GM23338 (cell line): ENCODE measurements at regions not wholly inside any gene's neighbourhood (a gene's known extent, or its start where the extent isn't known, plus 50 kb on each side); places are given as distances from the start of the nearest gene placed in this dataset.

Source experiments
- ATAC-seq: fragments of 200-7000 bp; cut with Tn5 transposase; 3 replicates; pipeline ENCODE4 v1.9.1; 2020
- DNase-seq: peaks from one replicate; pipeline ENCODE4 v3.0.0-alpha.2; 2015; ENCODE audit warnings: low spot score
- H2AFZ ChIP-seq: fragments of 200-600 bp; sonication (generic); 2 replicates; pipeline ENCODE4 v1.8.0; 2016; ENCODE audit warnings: antibody characterized with exemption, mild to moderate bottlenecking, moderate library complexity
- H3F3A ChIP-seq: fragments of 200-600 bp; sonication (generic); replicated peaks from 2 replicates; pipeline ENCODE4 v1.8.0; 2017; ENCODE audit warnings: antibody characterized with exemption, mixed run types, low read depth
- H3K27ac ChIP-seq: fragments of 200-600 bp; sonication (generic); 2 replicates; pipeline ENCODE4 v1.6.1; 2016; ENCODE audit warnings: low read depth
- H3K27me3 ChIP-seq: fragments of 200-600 bp; sonication (generic); 2 replicates; pipeline ENCODE4 v1.8.0; 2016; ENCODE audit warnings: mild to moderate bottlenecking, mixed run types, moderate library complexity; ENCODE audit not compliant: insufficient read depth
- H3K36me3 ChIP-seq: fragments of 200-600 bp; sonication (generic); 2 replicates; pipeline ENCODE4 v1.8.0; 2016; ENCODE audit warnings: mild to moderate bottlenecking; ENCODE audit not compliant: insufficient read depth
- H3K4me1 ChIP-seq: fragments of 200-600 bp; sonication (generic); 2 replicates; pipeline ENCODE4 v1.8.0; 2016; ENCODE audit warnings: mild to moderate bottlenecking, moderate library complexity; ENCODE audit not compliant: insufficient read depth
- H3K4me2 ChIP-seq: fragments of 200-600 bp; sonication (generic); 2 replicates; pipeline ENCODE4 v1.7.1; 2017; ENCODE audit warnings: mixed run types
- H3K4me3 ChIP-seq: fragments of 200-600 bp; sonication (generic); 2 replicates; pipeline ENCODE4 v1.6.1; 2016; ENCODE audit warnings: mixed run types
- H3K79me2 ChIP-seq: fragments of 200-600 bp; sonication (generic); replicated peaks from 2 replicates; pipeline ENCODE4 v1.8.0; 2017; ENCODE audit warnings: mild to moderate bottlenecking; ENCODE audit not compliant: insufficient read depth
- H3K9me2 ChIP-seq: fragments of 200-600 bp; sonication (generic); 2 replicates; pipeline ENCODE4 v1.8.0; 2017; ENCODE audit not compliant: insufficient read depth
- H4K20me1 ChIP-seq: fragments of 200-600 bp; sonication (generic); replicated peaks from 2 replicates; pipeline ENCODE4 v1.8.0; 2017; ENCODE audit warnings: mild to moderate bottlenecking; ENCODE audit not compliant: insufficient read depth
- H3K27ac Mint-ChIP-seq: 2 replicates; pipeline ENCODE4 v1.8.0; 2020; ENCODE audit warnings: inconsistent platforms, mild to moderate bottlenecking, moderate library complexity, mixed read lengths
- H3K27me3 Mint-ChIP-seq: 3 replicates; pipeline ENCODE4 v1.8.0; 2022; ENCODE audit warnings: low read depth, mild to moderate bottlenecking, moderate library complexity, mixed read lengths, inconsistent platforms; ENCODE audit not compliant: insufficient read depth, poor library complexity
- H3K36me3 Mint-ChIP-seq: 3 replicates; pipeline ENCODE4 v1.8.0; 2021; ENCODE audit warnings: low read depth, mild to moderate bottlenecking, inconsistent platforms, moderate library complexity, mixed read lengths
- H3K4me1 Mint-ChIP-seq: 3 replicates; pipeline ENCODE4 v1.8.0; 2020; ENCODE audit warnings: mild to moderate bottlenecking, inconsistent platforms, mixed read lengths
- H3K4me3 Mint-ChIP-seq: 3 replicates; pipeline ENCODE4 v1.8.0; 2021; ENCODE audit warnings: moderate library complexity, mild to moderate bottlenecking, inconsistent platforms, mixed read lengths
- H3K9me3 Mint-ChIP-seq: 3 replicates; pipeline ENCODE4 v1.8.0; 2020; ENCODE audit warnings: moderate library complexity, mild to moderate bottlenecking, inconsistent platforms, mixed read lengths
- CREB1 ChIP-seq: fragments of 250-450 bp; sonication (Bioruptor Pico); IDR thresholded peaks from 2 replicates; pipeline ENCODE4 v1.5.0; 2020; ENCODE audit warnings: low read depth, mild to moderate bottlenecking, moderate library complexity
- EZH2phosphoT487 ChIP-seq: fragments of 200-600 bp; sonication (generic); IDR thresholded peaks from one replicate; pipeline ENCODE4 v1.8.1; 2018; ENCODE audit warnings: antibody characterized with exemption; ENCODE audit not compliant: unreplicated experiment
- NANOG ChIP-seq: IDR thresholded peaks from 2 replicates; pipeline ENCODE4 v1.6.1; 2016; ENCODE audit warnings: antibody characterized with exemption, borderline replicate concordance
- STAT1 ChIP-seq: IDR thresholded peaks from one replicate; pipeline ENCODE4 v1.6.1; 2016; ENCODE audit warnings: antibody characterized with exemption; ENCODE audit not compliant: unreplicated experiment
- ZNF331 ChIP-seq: fragments of 250-450 bp; sonication (Bioruptor Pico); IDR thresholded peaks from 2 replicates; pipeline ENCODE4 v1.5.0; 2020; ENCODE audit warnings: low read depth, mild to moderate bottlenecking, moderate library complexity
- TF ChIP-seq, protein P1 (sequence below): IDR thresholded peaks from 2 replicates; pipeline ENCODE4 v1.6.1; 2016; ENCODE audit warnings: antibody characterized with exemption
- TF ChIP-seq, protein P2 (sequence below): IDR thresholded peaks from one replicate; pipeline ENCODE4 v1.6.1; 2018; ENCODE audit warnings: antibody characterized with exemption; ENCODE audit not compliant: unreplicated experiment
- TF ChIP-seq, protein P3 (sequence below), 2 experiments: fragments of 200-600 bp in 1 of 2; sonication (generic) in 1 of 2; conservative IDR thresholded peaks; 2 replicates each; pipeline versions ENCODE4 v1.5.1 to v1.6.1; 2016 to 2017; ENCODE audit warnings: antibody characterized with exemption in 2 of 2, low read depth in 2 of 2, mild to moderate bottlenecking in 2 of 2, moderate library complexity in 1 of 2

DNA sequence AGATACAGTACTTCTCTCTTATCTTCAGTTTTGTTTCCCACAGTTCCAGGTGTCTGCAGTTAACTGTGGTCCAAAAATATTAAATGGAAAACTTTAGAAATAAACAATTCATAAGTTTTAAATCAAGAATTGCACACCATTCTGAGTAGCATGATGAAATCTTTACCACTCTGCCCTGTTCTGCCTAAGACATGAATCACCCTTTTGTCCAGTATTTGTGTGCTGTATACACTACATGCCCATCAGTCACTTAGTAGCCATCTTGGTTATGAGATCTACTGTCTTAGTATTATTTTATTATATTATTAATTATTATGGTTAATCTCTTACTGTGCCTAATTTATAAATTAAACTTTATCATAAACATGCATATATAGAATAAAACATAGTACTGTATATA, 279.0 kb downstream of the OGFRL1 start:
- H3K79me2 ChIP-seq, result no peaks in the 10 kb centered on the region
- no peaks in the 10 kb centered on the region for H3K27me3 ChIP-seq
- Mint-ChIP-seq H3K27ac (no peak overlapping the region), H3K4me3 (no peak overlapping the region), H3K4me1 (no peaks in the 10 kb centered on the region), H3K36me3 (peaks cover 3% of the 10 kb centered on the region; the same call in 1 of the 3 replicates), H3K27me3 (peaks cover 5% of the 10 kb centered on the region), H3K9me3 (peaks cover 6% of the 10 kb centered on the region; the same call in 1 of the 3 replicates)
- ATAC-seq, result no peak
- H3K9me2 ChIP-seq, result no peaks in the 10 kb centered on the region
- TF ChIP-seq, protein P1, sequence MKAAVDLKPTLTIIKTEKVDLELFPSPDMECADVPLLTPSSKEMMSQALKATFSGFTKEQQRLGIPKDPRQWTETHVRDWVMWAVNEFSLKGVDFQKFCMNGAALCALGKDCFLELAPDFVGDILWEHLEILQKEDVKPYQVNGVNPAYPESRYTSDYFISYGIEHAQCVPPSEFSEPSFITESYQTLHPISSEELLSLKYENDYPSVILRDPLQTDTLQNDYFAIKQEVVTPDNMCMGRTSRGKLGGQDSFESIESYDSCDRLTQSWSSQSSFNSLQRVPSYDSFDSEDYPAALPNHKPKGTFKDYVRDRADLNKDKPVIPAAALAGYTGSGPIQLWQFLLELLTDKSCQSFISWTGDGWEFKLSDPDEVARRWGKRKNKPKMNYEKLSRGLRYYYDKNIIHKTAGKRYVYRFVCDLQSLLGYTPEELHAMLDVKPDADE, result no peak
- no peak overlapping the region for H3K4me3 ChIP-seq
- no peak overlapping the region for H3K4me2 ChIP-seq
- no peak for DNase-seq
- H3K27ac ChIP-seq, result no peak overlapping the region
- H3K36me3 ChIP-seq, result no peaks in the 10 kb centered on the region
- no peak overlapping the region for H2AFZ ChIP-seq
- no peaks in the 10 kb centered on the region for H3K4me1 ChIP-seq
- H4K20me1 ChIP-seq, result no peaks in the 10 kb centered on the region
- no peaks in the 10 kb centered on the region for H3F3A ChIP-seq

DNA sequence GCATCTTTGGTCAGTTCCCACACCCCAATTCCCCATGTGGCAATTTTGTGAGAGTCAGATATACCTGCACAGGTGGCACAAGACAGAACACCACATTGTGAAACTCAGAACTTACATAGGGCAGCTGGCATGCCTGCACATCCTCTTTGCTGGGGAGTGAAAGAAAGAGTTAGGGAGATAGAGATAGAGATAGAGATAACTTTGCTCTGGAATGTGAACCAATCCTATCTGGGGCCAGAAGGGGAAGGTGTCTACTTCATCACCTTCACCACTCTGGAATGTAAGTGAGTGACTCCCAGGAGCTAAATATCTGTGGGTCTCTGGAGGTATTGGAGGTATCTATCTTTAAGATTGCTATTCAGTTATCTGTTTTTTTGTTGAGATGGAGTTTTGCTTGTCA, 289.2 kb downstream of the OGFRL1 start:
- H3F3A ChIP-seq, result no peaks in the 10 kb centered on the region
- Mint-ChIP-seq H3K4me1 (no peaks in the 10 kb centered on the region), H3K9me3 (no peaks in the 10 kb centered on the region), H3K36me3 (no peaks in the 10 kb centered on the region), H3K4me3 (no peak overlapping the region), H3K27ac (no peak overlapping the region), H3K27me3 (peaks cover 3% of the 10 kb centered on the region)
- H3K4me1 ChIP-seq, result no peaks in the 10 kb centered on the region
- no peaks in the 10 kb centered on the region for H3K36me3 ChIP-seq
- no peaks in the 10 kb centered on the region for H3K79me2 ChIP-seq
- no peaks in the 10 kb centered on the region for H3K27me3 ChIP-seq
- H3K27ac ChIP-seq, result no peak overlapping the region
- H3K4me2 ChIP-seq, result no peak overlapping the region
- ATAC-seq, result no peak
- H3K4me3 ChIP-seq, result no peak overlapping the region
- no peak for DNase-seq
- H3K9me2 ChIP-seq, result no peaks in the 10 kb centered on the region
- H4K20me1 ChIP-seq, result no peaks in the 10 kb centered on the region
- no peak overlapping the region for H2AFZ ChIP-seq
- no peak for TF ChIP-seq CREB1 (CRISPR knock-in tag)
- TF ChIP-seq STAT1, result no peak
- TF ChIP-seq EZH2phosphoT487, result no peak
- TF ChIP-seq, protein P2, sequence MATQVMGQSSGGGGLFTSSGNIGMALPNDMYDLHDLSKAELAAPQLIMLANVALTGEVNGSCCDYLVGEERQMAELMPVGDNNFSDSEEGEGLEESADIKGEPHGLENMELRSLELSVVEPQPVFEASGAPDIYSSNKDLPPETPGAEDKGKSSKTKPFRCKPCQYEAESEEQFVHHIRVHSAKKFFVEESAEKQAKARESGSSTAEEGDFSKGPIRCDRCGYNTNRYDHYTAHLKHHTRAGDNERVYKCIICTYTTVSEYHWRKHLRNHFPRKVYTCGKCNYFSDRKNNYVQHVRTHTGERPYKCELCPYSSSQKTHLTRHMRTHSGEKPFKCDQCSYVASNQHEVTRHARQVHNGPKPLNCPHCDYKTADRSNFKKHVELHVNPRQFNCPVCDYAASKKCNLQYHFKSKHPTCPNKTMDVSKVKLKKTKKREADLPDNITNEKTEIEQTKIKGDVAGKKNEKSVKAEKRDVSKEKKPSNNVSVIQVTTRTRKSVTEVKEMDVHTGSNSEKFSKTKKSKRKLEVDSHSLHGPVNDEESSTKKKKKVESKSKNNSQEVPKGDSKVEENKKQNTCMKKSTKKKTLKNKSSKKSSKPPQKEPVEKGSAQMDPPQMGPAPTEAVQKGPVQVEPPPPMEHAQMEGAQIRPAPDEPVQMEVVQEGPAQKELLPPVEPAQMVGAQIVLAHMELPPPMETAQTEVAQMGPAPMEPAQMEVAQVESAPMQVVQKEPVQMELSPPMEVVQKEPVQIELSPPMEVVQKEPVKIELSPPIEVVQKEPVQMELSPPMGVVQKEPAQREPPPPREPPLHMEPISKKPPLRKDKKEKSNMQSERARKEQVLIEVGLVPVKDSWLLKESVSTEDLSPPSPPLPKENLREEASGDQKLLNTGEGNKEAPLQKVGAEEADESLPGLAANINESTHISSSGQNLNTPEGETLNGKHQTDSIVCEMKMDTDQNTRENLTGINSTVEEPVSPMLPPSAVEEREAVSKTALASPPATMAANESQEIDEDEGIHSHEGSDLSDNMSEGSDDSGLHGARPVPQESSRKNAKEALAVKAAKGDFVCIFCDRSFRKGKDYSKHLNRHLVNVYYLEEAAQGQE, result no peak
- TF ChIP-seq, protein P3, sequence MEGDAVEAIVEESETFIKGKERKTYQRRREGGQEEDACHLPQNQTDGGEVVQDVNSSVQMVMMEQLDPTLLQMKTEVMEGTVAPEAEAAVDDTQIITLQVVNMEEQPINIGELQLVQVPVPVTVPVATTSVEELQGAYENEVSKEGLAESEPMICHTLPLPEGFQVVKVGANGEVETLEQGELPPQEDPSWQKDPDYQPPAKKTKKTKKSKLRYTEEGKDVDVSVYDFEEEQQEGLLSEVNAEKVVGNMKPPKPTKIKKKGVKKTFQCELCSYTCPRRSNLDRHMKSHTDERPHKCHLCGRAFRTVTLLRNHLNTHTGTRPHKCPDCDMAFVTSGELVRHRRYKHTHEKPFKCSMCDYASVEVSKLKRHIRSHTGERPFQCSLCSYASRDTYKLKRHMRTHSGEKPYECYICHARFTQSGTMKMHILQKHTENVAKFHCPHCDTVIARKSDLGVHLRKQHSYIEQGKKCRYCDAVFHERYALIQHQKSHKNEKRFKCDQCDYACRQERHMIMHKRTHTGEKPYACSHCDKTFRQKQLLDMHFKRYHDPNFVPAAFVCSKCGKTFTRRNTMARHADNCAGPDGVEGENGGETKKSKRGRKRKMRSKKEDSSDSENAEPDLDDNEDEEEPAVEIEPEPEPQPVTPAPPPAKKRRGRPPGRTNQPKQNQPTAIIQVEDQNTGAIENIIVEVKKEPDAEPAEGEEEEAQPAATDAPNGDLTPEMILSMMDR (conservative IDR thresholded peaks at IDR 0.05; ENCODE audit: low read depth in 2 of 2), result no peak
- no peak for TF ChIP-seq ZNF331
- TF ChIP-seq NANOG, result no peak
- TF ChIP-seq, protein P1, result no peak
